Endothelial cell of umbilical vein (primary cell): ENCODE measurements at regions not wholly inside any gene's neighbourhood (a gene's known extent, or its start where the extent isn't known, plus 50 kb on each side); places are given as distances from the start of the nearest gene placed in this dataset.

ENCODE experiments used
- BruUV-seq: library from RNA; stranded (reverse); fragments of 400-500 nt; replicated peaks from 2 replicates; lab custom pipeline; 2021; lab: Mats Ljungman, UMichigan
- CTCF ChIA-PET: fragments of 300-600, 350-600 bp; sonication (Branson Sonifier 250); formaldehyde crosslinking; loops from one replicate; lab custom pipeline; 2021; ENCODE audit warnings: antibody characterized with exemption, inconsistent platforms; lab: Charles Lee
- POLR2A ChIA-PET: fragments of 300-600, 350-600 bp; sonication (Branson Sonifier 250); formaldehyde crosslinking; loops from one replicate; lab custom pipeline; 2021; ENCODE audit warnings: antibody characterized with exemption, inconsistent platforms; lab: Charles Lee
- DNase-seq: peaks from one replicate; pipeline ENCODE4 v3.0.0-alpha.2; 2011; ENCODE audit warnings: low read depth, low spot score
- FAIRE-seq: peaks from 2 replicates; lab custom pipeline; 2011; peaks lifted over from hg19 to GRCh38; lab: Jason Lieb, UNC
- H2AFZ ChIP-seq: 2 replicates; pipeline ENCODE4 v1.6.0; 2012; ENCODE audit warnings: low read depth, low read length, control low read depth, inconsistent platforms
- H3K27ac ChIP-seq: 2 replicates; pipeline ENCODE4 v1.5.1; 2011; ENCODE audit warnings: low read depth, mild to moderate bottlenecking, control low read depth, low read length, moderate library complexity; ENCODE audit not compliant: insufficient read depth
- H3K27me3 ChIP-seq, 2 experiments: 2 replicates each; pipeline versions ENCODE4 v1.6.0 to v1.6.1; 2011; ENCODE audit warnings: low read length in 2 of 2, mixed read lengths in 1 of 2; ENCODE audit not compliant: control insufficient read depth in 2 of 2, insufficient read depth in 2 of 2
- H3K36me3 ChIP-seq, 2 experiments: 2 replicates in 1 of 2; 3 replicates in 1 of 2; pipeline ENCODE4 v1.5.1; 2011; ENCODE audit warnings: low read length in 2 of 2, mild to moderate bottlenecking in 1 of 2, moderate library complexity in 1 of 2; ENCODE audit not compliant: control insufficient read depth in 2 of 2, insufficient read depth in 2 of 2; ENCODE audit errors: extremely low read depth in 1 of 2
- H3K4me1 ChIP-seq: 3 replicates; pipeline ENCODE4 v1.5.1; 2011; ENCODE audit warnings: mild to moderate bottlenecking, low read length; ENCODE audit not compliant: control insufficient read depth, insufficient read depth; ENCODE audit errors: extremely low read depth
- H3K4me2 ChIP-seq: 2 replicates; pipeline ENCODE4 v1.6.1; 2011; ENCODE audit warnings: low read length, control low read depth, mixed read lengths; ENCODE audit not compliant: insufficient read depth
- H3K4me3 ChIP-seq, 3 experiments: fragments of 200-600 bp in 1 of 3; sonication (generic), shearing (Covaris generic) in 1 of 3; replicated peaks in 1 of 3; 2 replicates each; pipeline ENCODE4 v1.5.1; 2011 to 2016; ENCODE audit warnings: control low read depth in 3 of 3, low read length in 3 of 3, mild to moderate bottlenecking in 2 of 3, inconsistent platforms in 1 of 3, low read depth in 1 of 3, moderate library complexity in 1 of 3; ENCODE audit not compliant: insufficient read depth in 1 of 3
- H3K79me2 ChIP-seq: 2 replicates; pipeline ENCODE4 v1.6.0; 2012; ENCODE audit warnings: low read length, inconsistent platforms; ENCODE audit not compliant: control insufficient read depth, insufficient read depth
- H3K9ac ChIP-seq: replicated peaks from 2 replicates; pipeline ENCODE3; 2011; ENCODE audit warnings: low read length, control low read depth; ENCODE audit not compliant: insufficient read depth; ENCODE audit errors: extremely low read depth
- H3K9me1 ChIP-seq: replicated peaks from 3 replicates; pipeline ENCODE4 v1.6.0; 2011; ENCODE audit warnings: mild to moderate bottlenecking, low read length; ENCODE audit not compliant: control insufficient read depth, insufficient read depth; ENCODE audit errors: extremely low read depth
- H3K9me3 ChIP-seq: replicated peaks from 2 replicates; pipeline ENCODE4 v1.5.1; 2012; ENCODE audit warnings: low read length, inconsistent platforms; ENCODE audit not compliant: control insufficient read depth, insufficient read depth
- H4K20me1 ChIP-seq: replicated peaks from 2 replicates; pipeline ENCODE3; 2011; ENCODE audit warnings: mild to moderate bottlenecking, low read length; ENCODE audit not compliant: control insufficient read depth, insufficient read depth; ENCODE audit errors: extremely low read depth
- EZH2 ChIP-seq: IDR thresholded peaks from 2 replicates; pipeline ENCODE4 v1.6.1; 2012; ENCODE audit warnings: borderline replicate concordance, low read depth, mild to moderate bottlenecking, moderate library complexity, low read length, inconsistent platforms; ENCODE audit not compliant: severe bottlenecking
- FOS ChIP-seq: IDR thresholded peaks from 2 replicates; pipeline ENCODE4 v1.6.1; 2011; ENCODE audit warnings: mild to moderate bottlenecking, low read length, moderate library complexity, borderline replicate concordance; ENCODE audit not compliant: insufficient read depth
- GATA2 ChIP-seq: IDR thresholded peaks from 2 replicates; pipeline ENCODE4 v1.7.0; 2011; ENCODE audit warnings: low read depth, mild to moderate bottlenecking, moderate library complexity, mixed read lengths, low read length; ENCODE audit not compliant: insufficient read length, insufficient read depth
- JUN ChIP-seq: IDR thresholded peaks from 2 replicates; pipeline ENCODE4 v1.6.1; 2011; ENCODE audit warnings: borderline replicate concordance, low read depth; ENCODE audit not compliant: insufficient read length, insufficient read depth
- MYC ChIP-seq: IDR thresholded peaks from one replicate; pipeline ENCODE4 v1.6.1; 2011; ENCODE audit warnings: mild to moderate bottlenecking, low read depth, low read length
- POLR2A ChIP-seq: IDR thresholded peaks from 2 replicates; pipeline ENCODE4 v1.6.1; 2012; ENCODE audit warnings: low read depth, mild to moderate bottlenecking, control low read depth, low read length
- POLR2AphosphoS5 ChIP-seq: IDR thresholded peaks from 2 replicates; pipeline ENCODE4 v1.6.1; 2012; ENCODE audit warnings: low read depth, mild to moderate bottlenecking, control low read depth, low read length, moderate library complexity; ENCODE audit not compliant: insufficient read depth
- dilution Hi-C: fragments of 300-500 bp; cut with MboI; formaldehyde crosslinking; loops from one replicate; pipeline ENCODE4 v1.15.0; 2019; ENCODE audit warnings: low sequenced_read_pairs; ENCODE audit not compliant: extremely low pct_ligation_motif_present
- intact Hi-C: fragments of 100-400 bp; cut with micrococcal nuclease; formaldehyde crosslinking; loops from one replicate; pipeline ENCODE4 v1.10.0; 2022
- TF ChIP-seq, protein P1 (sequence below): IDR thresholded peaks from 2 replicates; pipeline ENCODE4 v1.6.1; 2011; ENCODE audit not compliant: insufficient read depth, insufficient read length
- TF ChIP-seq, protein P2 (sequence below), 2 donors: IDR thresholded peaks; 1 replicate in 1 of 2; 2 replicates in 1 of 2; pipeline ENCODE4 v1.5.1; 2011; ENCODE audit warnings: low read length in 2 of 2, mild to moderate bottlenecking in 2 of 2, moderate library complexity in 2 of 2, control low read depth in 1 of 2, inconsistent platforms in 1 of 2, low read depth in 1 of 2; ENCODE audit not compliant: insufficient read depth in 1 of 2; ENCODE audit errors: extremely low read depth in 1 of 2

DNA sequence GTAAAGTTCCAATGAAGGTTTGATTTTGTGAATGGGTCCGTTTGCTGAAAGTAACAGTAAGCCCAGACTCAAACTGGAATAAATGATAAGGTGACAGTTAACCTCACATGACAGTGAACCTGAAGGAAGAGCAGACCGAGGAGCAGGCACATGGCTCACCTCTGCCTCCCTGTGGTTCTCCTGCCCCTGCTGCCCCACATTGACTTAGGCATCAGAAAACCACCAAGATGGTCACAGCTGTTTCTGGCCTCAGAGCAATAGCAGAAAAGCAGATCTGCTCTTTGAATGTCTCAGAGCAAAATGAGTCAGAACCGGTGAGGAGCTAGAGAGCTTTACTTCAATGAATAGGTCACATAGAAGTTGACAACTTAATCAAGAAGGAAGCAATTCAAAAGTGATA, 487.6 kb downstream of the METTL4 start:
- no TSS peak for BruUV-seq
- H3K4me1 ChIP-seq = no peaks in the 10 kb centered on the region
- no peaks in the 10 kb centered on the region for H3K9me3 ChIP-seq
- dilution Hi-C loops (no loop called here), intact Hi-C loops (no loop called here)
- no peak for TF ChIP-seq EZH2
- TF ChIP-seq JUN = no peak
- TF ChIP-seq, protein P1, sequence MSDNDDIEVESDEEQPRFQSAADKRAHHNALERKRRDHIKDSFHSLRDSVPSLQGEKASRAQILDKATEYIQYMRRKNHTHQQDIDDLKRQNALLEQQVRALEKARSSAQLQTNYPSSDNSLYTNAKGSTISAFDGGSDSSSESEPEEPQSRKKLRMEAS = no peak
- no peak for TF ChIP-seq POLR2AphosphoS5
- no peak for TF ChIP-seq GATA2
- no peak for TF ChIP-seq POLR2A
- H3K4me3 ChIP-seq = no peak overlapping the region
- ChIA-PET CTCF (interaction anchor here (1.0 to 1.4 kb wide), 3 partner anchors 21 to 497 kb away, joined by 3 to 4 read pairs (median 3); no protein-coding TSS in a partner anchor), POLR2A (no interaction called here)
- H3K27me3 ChIP-seq = no peaks in the 10 kb centered on the region
- no peaks in the 10 kb centered on the region for H3K79me2 ChIP-seq
- FAIRE-seq (no peak), DNase-seq (no peak)
- H3K27ac ChIP-seq = no peak overlapping the region
- no peaks in the 10 kb centered on the region for H3K9me1 ChIP-seq
- no peak overlapping the region for H3K4me2 ChIP-seq
- H2AFZ ChIP-seq = no peak overlapping the region
- no peak overlapping the region for H3K9ac ChIP-seq
- H3K36me3 ChIP-seq = no peaks in the 10 kb centered on the region
- H4K20me1 ChIP-seq = no peaks in the 10 kb centered on the region

DNA sequence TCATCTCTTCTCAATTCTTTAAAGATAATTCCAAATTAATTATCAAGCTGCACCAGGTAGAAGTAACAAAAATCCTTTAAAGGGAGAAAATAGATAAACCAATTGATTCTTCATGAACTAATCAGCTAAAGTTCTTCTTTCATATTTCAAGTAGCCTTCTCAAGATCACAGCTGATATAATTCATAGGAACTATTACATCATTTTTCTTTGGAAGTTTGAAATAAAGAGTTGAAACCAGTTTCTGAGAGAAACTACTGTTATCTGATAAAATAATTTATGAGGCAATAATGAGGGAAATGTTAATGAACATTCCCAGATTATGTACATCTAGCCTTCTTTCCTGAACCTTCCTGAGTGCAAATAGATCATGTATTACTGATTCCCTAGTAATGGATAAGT, 484.9 kb downstream of the METTL4 start:
- intact Hi-C loops = no loop called here

More for the DNA sequence above, 484.9 kb downstream of the METTL4 start:
- Histone ChIP-seq H3K27ac (no peak overlapping the region), H4K20me1 (no peaks in the 10 kb centered on the region), H3K4me2 (no peak overlapping the region), H3K36me3 (no peaks in the 10 kb centered on the region), H3K79me2 (no peaks in the 10 kb centered on the region), H3K4me3 (no peak overlapping the region), H3K9me1 (no peaks in the 10 kb centered on the region), H2AFZ (no peak overlapping the region), H3K9ac (no peak overlapping the region), H3K9me3 (no peaks in the 10 kb centered on the region), H3K27me3 (no peaks in the 10 kb centered on the region), H3K4me1 (no peaks in the 10 kb centered on the region)
- TF ChIP-seq POLR2A (no peak), MYC (no peak), GATA2 (no peak), JUN (no peak), EZH2 (no peak), FOS (no peak), POLR2AphosphoS5 (no peak)
- TF ChIP-seq, protein P2, sequence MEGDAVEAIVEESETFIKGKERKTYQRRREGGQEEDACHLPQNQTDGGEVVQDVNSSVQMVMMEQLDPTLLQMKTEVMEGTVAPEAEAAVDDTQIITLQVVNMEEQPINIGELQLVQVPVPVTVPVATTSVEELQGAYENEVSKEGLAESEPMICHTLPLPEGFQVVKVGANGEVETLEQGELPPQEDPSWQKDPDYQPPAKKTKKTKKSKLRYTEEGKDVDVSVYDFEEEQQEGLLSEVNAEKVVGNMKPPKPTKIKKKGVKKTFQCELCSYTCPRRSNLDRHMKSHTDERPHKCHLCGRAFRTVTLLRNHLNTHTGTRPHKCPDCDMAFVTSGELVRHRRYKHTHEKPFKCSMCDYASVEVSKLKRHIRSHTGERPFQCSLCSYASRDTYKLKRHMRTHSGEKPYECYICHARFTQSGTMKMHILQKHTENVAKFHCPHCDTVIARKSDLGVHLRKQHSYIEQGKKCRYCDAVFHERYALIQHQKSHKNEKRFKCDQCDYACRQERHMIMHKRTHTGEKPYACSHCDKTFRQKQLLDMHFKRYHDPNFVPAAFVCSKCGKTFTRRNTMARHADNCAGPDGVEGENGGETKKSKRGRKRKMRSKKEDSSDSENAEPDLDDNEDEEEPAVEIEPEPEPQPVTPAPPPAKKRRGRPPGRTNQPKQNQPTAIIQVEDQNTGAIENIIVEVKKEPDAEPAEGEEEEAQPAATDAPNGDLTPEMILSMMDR (IDR thresholded peaks at IDR 0.05; ENCODE audit: extremely low read depth in 1 of 2, insufficient read depth in 1 of 2, low read depth in 1 of 2, low read length in 2 of 2) = no peak
- TF ChIP-seq, protein P1 = no peak
- DNase-seq (no peak), FAIRE-seq (no peak)
- no TSS peak for BruUV-seq
- dilution Hi-C loops = no loop called here
- POLR2A ChIA-PET = no interaction called here
- CTCF ChIA-PET = interaction anchor here (2.1 kb wide), 1 partner anchor 18 kb away, joined by 5 read pairs; no protein-coding TSS in a partner anchor
